CD4-positive, alpha-beta T cell (primary cell): ENCODE measurements at regions not wholly inside any gene's neighbourhood (a gene's known extent, or its start where the extent isn't known, plus 50 kb on each side); places are given as distances from the start of the nearest gene placed in this dataset.

Experiments used
- ATAC-seq: fragments of 200-7000 bp; cut with Tn5 transposase; one replicate; pipeline ENCODE4 v1.10.0; 2022; ENCODE audit warnings: mild to moderate bottlenecking; ENCODE audit not compliant: poor library complexity
- CTCF ChIA-PET: fragments of 350-600 bp; sonication (Branson Sonifier 250); formaldehyde crosslinking; loops from one replicate; lab custom pipeline; 2021; ENCODE audit warnings: antibody characterized with exemption, inconsistent platforms; lab: Charles Lee
- POLR2A ChIA-PET: fragments of 350-600 bp; sonication (Branson Sonifier 250); formaldehyde crosslinking; loops from one replicate; lab custom pipeline; 2021; ENCODE audit warnings: antibody characterized with exemption, inconsistent platforms; lab: Charles Lee
- DNase-seq, 14 experiments: peaks; one replicate each; pipeline ENCODE4 v3.0.0-alpha.2; 2013 to 2020; ENCODE audit warnings: mixed read lengths in 2 of 14
- H3K27ac ChIP-seq, 2 donors: one replicate each; pipeline versions ENCODE4 v1.5.1 to v1.7.0; 2013; ENCODE audit warnings: low read length in 2 of 2, low read depth in 1 of 2, mild to moderate bottlenecking in 1 of 2
- H3K27me3 ChIP-seq, 2 experiments: 1 replicate in 1 of 2; 2 replicates in 1 of 2; pipeline versions ENCODE4 v1.6.1 to v1.7.0; 2013; ENCODE audit warnings: low read length in 2 of 2, control low read depth in 1 of 2, mild to moderate bottlenecking in 1 of 2, moderate library complexity in 1 of 2; ENCODE audit not compliant: insufficient read depth in 2 of 2, control insufficient read depth in 1 of 2
- H3K36me3 ChIP-seq: one replicate; pipeline ENCODE4 v1.6.1; 2013; ENCODE audit warnings: low read length, control low read depth; ENCODE audit not compliant: insufficient read depth
- H3K4me1 ChIP-seq: one replicate; pipeline ENCODE4 v1.6.1; 2013; ENCODE audit warnings: low read length, control low read depth; ENCODE audit not compliant: insufficient read depth
- H3K4me3 ChIP-seq: one replicate; pipeline ENCODE4 v1.5.1; 2013; ENCODE audit warnings: mild to moderate bottlenecking, low read length, moderate library complexity
- H3K9me3 ChIP-seq, 2 experiments: 1 replicate in 1 of 2; 2 replicates in 1 of 2; pipeline versions ENCODE4 v1.6.1 to v1.7.0; 2013; ENCODE audit warnings: low read length in 2 of 2, mild to moderate bottlenecking in 2 of 2, control low read depth in 1 of 2, moderate library complexity in 1 of 2; ENCODE audit not compliant: control insufficient read depth in 1 of 2, insufficient read depth in 1 of 2
- H3K27ac Mint-ChIP-seq: one replicate; pipeline ENCODE4 v1.8.0; 2020; ENCODE audit warnings: mixed read lengths
- H3K27me3 Mint-ChIP-seq: one replicate; pipeline ENCODE4 v1.8.0; 2021; ENCODE audit warnings: mixed read lengths
- H3K36me3 Mint-ChIP-seq: one replicate; pipeline ENCODE4 v1.8.0; 2021; ENCODE audit warnings: low read depth, mixed read lengths
- H3K4me1 Mint-ChIP-seq: one replicate; pipeline ENCODE4 v1.8.0; 2021; ENCODE audit warnings: low read depth, mixed read lengths
- H3K4me3 Mint-ChIP-seq: one replicate; pipeline ENCODE4 v1.8.0; 2020; ENCODE audit warnings: mild to moderate bottlenecking, mixed read lengths
- H3K9me3 Mint-ChIP-seq: one replicate; pipeline ENCODE4 v1.8.0; 2020; ENCODE audit warnings: mixed read lengths
- CTCF ChIP-seq: fragments of 200-600 bp; IDR thresholded peaks from one replicate; pipeline ENCODE4 v1.8.0; 2022; ENCODE audit warnings: antibody characterized with exemption, mild to moderate bottlenecking
- intact Hi-C, 2 experiments: fragments of 100-400 bp; cut with DNase I in 1 of 2; cut with micrococcal nuclease in 1 of 2; formaldehyde crosslinking; loops; one replicate each; pipeline versions ENCODE4 v1.15.1 to v1.9.0; 2023 to 2025; cut with DNase I, micrococcal nuclease

GRCh38 chr13:99636728-99637353, 135.6 kb downstream of the TM9SF2 start:
- no peak overlapping the region for H3K4me3 ChIP-seq
- no peak for TF ChIP-seq CTCF
- H3K27me3 ChIP-seq, result no peaks in the 10 kb centered on the region
- peaks cover 8% of the 10 kb centered on the region for H3K36me3 Mint-ChIP-seq
- H3K9me3 ChIP-seq, result peaks cover 0 to 5% of the 10 kb centered on the region in 2 experiments
- no peaks in the 10 kb centered on the region for H3K4me1 ChIP-seq
- no peak for DNase-seq
- H3K27me3 Mint-ChIP-seq, result no peaks in the 10 kb centered on the region
- no peaks in the 10 kb centered on the region for H3K9me3 Mint-ChIP-seq
- POLR2A ChIA-PET, result no interaction called here
- CTCF ChIA-PET, result no interaction called here
- no peak overlapping the region for H3K4me3 Mint-ChIP-seq
- no peaks in the 10 kb centered on the region for H3K4me1 Mint-ChIP-seq
- intact Hi-C loops, result no loop called here
- no peaks in the 10 kb centered on the region for H3K36me3 ChIP-seq
- no peak overlapping the region for H3K27ac ChIP-seq
- no peak overlapping the region for H3K27ac Mint-ChIP-seq
- ATAC-seq, result no peak

- Mint-ChIP-seq H3K27ac (no peak overlapping the region), H3K27me3 (no peaks in the 10 kb centered on the region), H3K4me1 (no peaks in the 10 kb centered on the region), H3K9me3 (no peaks in the 10 kb centered on the region), H3K36me3 (peaks cover 8% of the 10 kb centered on the region), H3K4me3 (no peak overlapping the region)
- ChIA-PET POLR2A (no interaction called here), CTCF (no interaction called here)
- DNase-seq (no peak), ATAC-seq (no peak)
- Histone ChIP-seq H3K36me3 (no peaks in the 10 kb centered on the region), H3K4me3 (no peak overlapping the region), H3K9me3 (peaks cover 0 to 5% of the 10 kb centered on the region in 2 experiments), H3K4me1 (no peaks in the 10 kb centered on the region), H3K27me3 (no peaks in the 10 kb centered on the region), H3K27ac (no peak overlapping the region)
- no peak for TF ChIP-seq CTCF
- intact Hi-C loops, result no loop called here
Observed at GRCh38 chr13:99636306-99636705, 135.0 kb downstream of the TM9SF2 start.

- Mint-ChIP-seq H3K4me1 (peaks cover 1% of the 10 kb centered on the region), H3K36me3 (peaks cover 8% of the 10 kb centered on the region), H3K27ac (no peak overlapping the region), H3K4me3 (no peak overlapping the region), H3K27me3 (no peaks in the 10 kb centered on the region), H3K9me3 (no peaks in the 10 kb centered on the region)
- peaks cover 0 to 5% of the 10 kb centered on the region in 2 experiments for H3K9me3 ChIP-seq
- no peaks in the 10 kb centered on the region for H3K27me3 ChIP-seq
- ATAC-seq (no peak), DNase-seq (no peak)
- intact Hi-C loops, result no loop called here
- H3K4me3 ChIP-seq, result no peak overlapping the region
- no peak overlapping the region for H3K27ac ChIP-seq
- H3K4me1 ChIP-seq, result no peaks in the 10 kb centered on the region
- CTCF ChIA-PET, result no interaction called here
- POLR2A ChIA-PET, result no interaction called here
- no peaks in the 10 kb centered on the region for H3K36me3 ChIP-seq
- no peak for TF ChIP-seq CTCF
Observed at GRCh38 chr13:99634672-99635071, 133.4 kb downstream of the TM9SF2 start.
